GM19467 (cell line): ENCODE measurements at regions not wholly inside any gene's neighbourhood (a gene's known extent, or its start where the extent isn't known, plus 50 kb on each side); places are given as distances from the start of the nearest gene placed in this dataset.
"Not testable (repeated sequence)": the region's sequence is repeated elsewhere in the genome, so short reads cannot be mapped to it uniquely, and the experiment has no call there.

Source experiments
- ATAC-seq: cut with Tn5 transposase; IDR thresholded peaks from one replicate; pipeline ENCODE4 v1.9.1; 2021; ENCODE audit warnings: mild to moderate bottlenecking, moderate library complexity; ENCODE audit not compliant: unreplicated experiment

- no peak for ATAC-seq
Observed at GRCh38 chr4:138413273-138413672, 171.1 kb upstream of the SLC7A11 start.

DNA sequence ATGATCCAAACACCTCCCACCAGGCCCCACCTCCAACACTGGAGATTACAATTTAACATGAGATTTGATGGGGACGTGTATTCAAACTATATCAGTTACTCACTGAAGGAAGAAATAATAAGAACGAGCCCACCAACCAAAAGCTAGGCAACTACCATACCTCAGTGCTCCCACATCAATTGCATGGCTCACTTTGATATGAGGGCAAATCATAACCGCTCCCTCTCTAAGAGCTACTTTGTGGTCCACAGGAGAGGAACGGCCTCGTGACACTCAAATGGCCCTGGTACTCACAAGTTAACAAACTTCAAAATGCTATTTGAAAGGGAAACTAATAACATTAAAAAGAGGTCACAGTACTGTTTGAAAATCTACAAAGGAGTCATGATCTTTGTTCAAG lies 170.7 kb upstream of the SLC7A11 start:
- no peak for ATAC-seq

DNA sequence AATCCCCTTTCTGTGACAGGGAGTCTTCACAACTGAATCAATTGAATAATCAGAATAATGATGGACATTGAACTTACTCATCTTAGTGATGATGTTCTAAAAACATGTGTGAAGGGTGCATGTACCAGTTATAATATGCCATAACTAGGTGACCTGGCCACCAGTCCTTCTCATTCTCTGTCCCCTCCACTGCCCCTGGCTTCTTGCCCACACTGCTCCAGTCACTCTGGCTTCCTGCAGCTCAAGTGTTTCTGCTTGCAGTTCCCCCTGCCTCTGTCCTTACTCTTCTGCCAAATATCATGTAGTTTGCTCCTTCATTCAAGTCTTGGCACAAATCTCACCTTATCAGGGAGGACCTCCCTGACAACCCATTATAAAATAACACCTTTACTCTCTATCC lies 168.1 kb upstream of the SLC7A11 start:
- ATAC-seq = no peak

DNA sequence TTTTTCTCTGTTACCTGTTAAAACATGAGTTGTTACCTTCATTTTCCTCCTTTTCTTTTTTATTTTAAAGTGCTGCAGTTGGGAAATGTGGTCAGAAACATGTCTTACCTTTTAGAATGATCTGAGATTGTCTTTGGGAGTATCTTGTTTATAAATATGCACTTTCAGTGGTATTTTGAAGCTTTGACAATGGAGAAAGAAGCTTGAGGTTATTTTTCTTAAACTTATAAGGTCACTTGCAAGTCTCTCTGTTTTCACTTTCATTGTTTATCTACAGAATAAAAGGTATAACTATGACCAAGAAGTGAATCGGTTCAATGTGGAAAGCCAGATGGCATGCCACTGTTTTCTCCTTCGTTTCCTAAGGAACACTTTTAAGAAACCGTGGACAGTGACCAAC lies 167.5 kb upstream of the SLC7A11 start:
- no peak for ATAC-seq

DNA sequence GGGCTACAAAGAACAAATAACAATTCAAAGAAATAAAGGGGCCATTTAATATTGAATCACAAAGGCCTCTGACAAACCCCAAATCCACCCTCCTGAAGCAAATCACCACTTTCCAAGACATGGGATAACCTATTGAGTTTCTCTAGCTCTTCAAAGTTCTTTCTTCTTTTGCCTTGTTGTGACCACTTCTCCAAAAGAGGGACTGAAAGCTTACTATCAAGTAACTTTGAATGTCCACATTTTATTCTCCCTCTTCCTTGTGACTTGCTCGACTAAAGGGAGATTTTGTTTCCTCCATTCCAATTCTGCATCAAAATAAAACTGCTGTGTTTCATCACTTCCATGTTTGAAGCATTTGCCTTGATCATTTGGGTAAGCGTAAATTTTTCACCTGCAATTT lies 166.6 kb upstream of the SLC7A11 start:
- no peak for ATAC-seq

DNA sequence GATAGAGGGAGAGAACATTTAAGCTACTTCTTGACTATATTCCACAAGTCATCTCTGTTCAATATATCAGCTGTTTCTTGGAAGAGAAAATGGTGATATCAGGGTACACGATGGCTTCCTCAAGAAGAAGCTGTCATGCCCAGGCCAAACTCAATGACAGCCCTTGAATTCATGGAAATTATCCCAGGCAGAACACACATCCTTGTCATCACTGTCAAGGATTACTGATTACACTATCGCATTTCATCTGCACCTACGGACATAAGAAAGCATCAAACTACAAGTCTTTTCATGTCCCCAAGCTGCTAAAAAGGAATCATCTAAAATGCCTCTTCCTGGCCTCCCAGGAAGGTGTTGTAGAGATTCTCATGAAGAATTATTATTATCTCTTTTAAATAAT lies 165.2 kb upstream of the SLC7A11 start:
- ATAC-seq = no peak

- ATAC-seq = no peak
Observed at GRCh38 chr4:138406876-138407275, 164.7 kb upstream of the SLC7A11 start.

GRCh38 chr4:138405934-138406567 lies 163.9 kb upstream of the SLC7A11 start:
- ATAC-seq = peak; percentile 71

- peak; percentile 60 for ATAC-seq
Observed at GRCh38 chr4:138405466-138405891, 163.3 kb upstream of the SLC7A11 start.

DNA sequence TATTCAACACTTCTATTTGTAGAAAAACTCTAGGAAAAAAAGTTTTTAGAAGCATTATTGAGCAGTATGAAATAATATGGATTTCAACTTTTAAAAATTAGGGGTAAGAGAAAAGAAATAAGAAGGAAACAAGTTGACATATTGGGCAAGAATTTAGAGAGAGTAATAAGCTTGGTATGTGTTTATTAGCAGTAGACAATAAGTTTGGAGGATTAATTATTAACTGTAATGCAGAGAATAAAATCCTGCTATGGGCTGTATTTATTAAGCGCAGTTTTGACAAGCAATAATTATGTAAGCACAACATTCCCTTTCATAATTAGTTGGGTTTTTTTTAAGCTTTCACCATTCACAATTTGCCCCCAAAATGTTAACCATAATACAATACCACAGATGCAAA lies 162.7 kb upstream of the SLC7A11 start:
- no peak for ATAC-seq

- ATAC-seq = no peak
Observed at GRCh38 chr4:138404251-138404650, 162.1 kb upstream of the SLC7A11 start.

DNA sequence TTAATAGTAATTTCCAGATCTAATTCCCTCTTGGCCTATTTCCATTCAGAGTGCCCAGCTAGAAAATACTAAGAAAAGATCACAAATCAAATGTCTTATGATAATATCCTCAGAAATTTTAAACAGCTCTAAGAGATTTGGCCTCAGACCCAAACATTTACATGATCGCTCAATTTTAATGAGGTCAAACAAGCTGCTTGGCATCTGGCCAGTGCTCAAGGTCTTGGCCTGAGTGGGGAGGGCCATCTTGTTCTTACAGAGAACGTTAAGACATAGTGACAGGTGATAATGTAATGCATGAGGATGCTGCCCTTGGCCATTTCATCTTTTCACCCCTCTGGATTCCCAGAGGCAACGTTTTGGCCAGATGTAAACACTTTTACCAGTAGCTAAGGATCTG lies 159.2 kb upstream of the SLC7A11 start:
- no peak for ATAC-seq

DNA sequence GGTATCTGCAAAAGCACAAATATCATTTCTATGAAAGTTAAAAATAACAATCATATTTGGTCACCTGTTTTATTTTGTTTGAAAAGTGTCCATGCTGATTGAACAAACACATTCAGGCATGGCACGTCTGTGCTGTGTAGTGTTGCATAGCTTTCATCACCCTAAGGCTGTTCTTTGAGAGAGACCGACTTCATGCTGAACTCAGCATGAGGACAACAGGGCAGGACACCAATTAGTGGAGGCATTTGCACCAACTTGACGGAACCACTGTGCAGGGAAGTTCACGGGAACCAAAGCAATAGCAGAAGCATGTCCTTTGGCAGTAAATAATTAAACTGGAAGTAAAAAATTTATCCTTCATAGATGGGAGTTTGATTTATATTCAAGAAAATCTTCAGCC lies 158.4 kb upstream of the SLC7A11 start:
- ATAC-seq = no peak

- ATAC-seq = no peak
Observed at GRCh38 chr4:138400066-138400465, 157.9 kb upstream of the SLC7A11 start.

GRCh38 chr4:138399081-138399480 lies 156.9 kb upstream of the SLC7A11 start:
- ATAC-seq = no peak

DNA sequence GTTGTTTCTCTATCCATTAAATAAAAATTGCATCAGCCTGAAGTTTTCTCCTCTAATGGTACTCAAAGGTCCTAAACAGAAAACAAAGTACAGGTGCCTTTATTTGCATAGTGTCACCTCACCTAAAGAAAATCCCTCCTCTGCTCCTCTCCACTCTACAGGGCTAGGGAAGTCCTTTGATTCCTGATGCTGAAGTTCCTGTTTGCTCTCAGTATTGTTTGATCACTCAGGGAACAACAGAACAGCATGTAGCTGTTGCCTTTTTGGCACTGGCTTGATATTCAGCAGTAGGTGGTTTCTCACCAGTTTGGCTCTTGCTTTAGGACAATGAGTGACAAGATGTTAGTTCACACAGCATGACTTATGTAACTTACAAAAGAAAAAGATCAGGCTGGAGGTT lies 156.2 kb upstream of the SLC7A11 start:
- no peak for ATAC-seq

DNA sequence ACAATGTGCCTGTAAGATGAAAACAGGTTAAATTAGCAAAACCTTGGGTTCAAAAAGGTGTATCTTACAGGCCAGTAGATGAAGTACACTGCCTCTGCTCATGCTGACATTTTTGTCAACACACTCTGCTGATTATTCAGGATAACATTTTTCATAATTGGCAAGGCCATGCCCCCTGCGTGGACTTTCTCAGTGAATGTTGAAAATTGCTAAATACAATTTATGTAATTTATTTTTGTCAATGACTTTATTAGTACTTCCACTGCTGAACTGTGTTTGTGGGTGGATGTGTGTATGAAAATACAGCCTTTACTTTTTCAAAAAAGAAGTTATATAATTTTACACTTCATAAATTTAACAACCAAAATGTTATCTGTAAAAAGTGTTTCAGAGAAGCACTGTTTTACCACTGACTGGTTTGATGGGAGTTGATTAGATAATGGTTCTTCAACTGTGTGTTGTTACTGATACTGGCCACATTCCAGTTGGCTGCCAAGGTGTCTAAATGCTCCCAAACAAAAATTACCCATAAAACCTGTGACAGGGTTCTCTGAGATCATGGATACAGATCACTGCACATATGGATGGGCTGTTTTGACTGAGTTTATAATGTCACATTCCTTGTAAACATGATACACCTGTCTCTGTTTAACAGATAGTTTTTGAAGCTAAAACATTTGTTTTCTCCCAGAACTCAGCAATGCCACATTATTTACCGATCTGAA lies 151.9 kb upstream of the SLC7A11 start:
- ATAC-seq = no peak

DNA sequence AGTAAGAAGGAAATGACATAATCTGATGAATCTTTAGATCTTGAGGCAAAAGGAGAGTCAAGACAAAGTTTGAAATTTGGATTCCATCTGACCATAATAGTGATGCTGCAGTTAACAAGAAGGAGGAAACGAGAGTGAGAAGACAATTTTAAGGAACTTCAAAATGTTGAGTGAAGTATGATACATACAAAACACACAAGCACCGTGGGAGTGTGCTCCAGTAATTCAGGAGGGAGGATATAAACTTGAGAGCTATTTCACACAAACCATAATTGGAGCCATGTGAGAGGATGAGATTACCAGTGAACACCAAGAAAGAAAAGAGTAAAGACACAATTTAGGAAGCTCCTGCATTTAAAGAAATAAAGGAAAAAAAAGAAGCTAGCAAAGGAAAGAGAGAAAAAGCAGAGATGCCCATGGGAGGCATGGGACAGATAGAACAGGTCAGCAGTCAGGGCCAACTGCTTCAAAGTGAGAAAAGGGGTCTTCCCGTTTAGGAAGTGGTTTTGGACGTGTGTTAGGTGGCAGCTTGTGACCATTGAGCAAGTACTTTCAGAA lies 150.7 kb upstream of the SLC7A11 start:
- no peak for ATAC-seq

DNA sequence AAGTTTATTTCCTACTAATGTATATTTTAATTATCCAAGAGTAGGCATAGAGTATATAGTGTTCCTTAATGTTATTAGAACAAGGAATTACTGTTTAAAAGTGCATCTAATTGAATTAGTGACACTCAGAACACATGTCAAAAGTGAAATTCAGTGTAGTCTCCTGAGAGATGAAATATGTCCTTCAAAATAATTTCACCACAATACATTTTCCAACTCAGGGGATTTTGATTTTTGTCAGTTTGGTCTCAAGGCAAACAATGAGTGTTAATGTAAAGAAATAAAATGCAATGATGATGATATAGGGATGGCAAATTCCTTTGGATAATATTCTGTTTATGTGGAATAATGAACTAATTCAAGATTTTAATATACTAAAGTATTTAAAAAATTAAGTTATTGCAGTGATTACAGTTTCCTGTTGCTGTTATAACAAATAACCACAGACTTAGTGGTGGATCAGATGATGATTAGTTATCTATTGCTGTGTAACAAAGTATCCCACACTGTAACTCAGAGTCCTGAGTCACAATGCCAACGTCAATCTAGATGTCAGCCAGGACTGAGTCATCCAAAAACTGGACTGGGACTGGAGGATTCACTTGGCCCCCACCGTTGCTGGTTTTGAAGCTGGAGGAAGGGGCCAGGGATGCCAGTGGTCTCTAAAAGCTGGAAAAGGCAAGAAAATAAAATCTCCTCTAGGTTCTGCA lies 148.0 kb upstream of the SLC7A11 start:
- ATAC-seq = no peak

DNA sequence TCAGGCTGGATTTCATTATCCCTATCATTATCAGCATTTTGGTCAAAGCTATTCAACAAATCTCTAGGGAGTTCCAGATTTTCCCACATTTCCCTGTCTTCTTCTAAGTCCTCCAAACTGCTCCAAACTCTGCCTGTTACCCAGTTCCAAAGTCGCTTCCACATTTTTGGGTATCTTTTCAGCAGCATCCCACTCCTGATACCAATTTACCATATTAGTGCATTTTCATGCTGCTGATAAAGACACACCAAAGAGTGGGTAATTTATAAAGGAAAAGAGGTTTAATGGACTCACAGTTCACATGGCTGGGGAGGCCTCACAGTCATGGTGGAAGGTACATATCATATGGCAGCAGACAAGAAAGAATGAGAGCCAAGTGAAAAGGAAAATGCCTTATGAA lies 132.8 kb upstream of the SLC7A11 start:
- ATAC-seq = no peak

DNA sequence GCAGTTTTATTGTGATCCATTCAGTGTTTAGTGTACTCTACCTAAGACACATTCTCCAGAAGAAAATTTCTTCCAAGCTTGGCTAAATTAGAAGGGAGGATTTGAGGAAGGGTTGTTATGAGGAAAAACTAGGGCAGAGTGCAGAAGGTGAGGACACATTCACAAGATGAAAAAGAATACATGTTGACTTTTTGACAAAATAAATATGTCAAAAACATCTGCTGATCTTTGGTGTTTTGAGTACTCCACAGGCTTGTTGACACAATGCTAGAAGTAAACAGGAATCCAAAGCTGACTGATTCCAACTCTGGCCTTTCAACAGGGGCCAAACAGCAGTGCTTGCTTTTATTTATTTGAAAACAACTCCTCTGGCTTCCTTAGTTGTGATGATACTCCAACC lies 125.8 kb upstream of the SLC7A11 start:
- ATAC-seq = no peak

GRCh38 chr4:138352446-138352845 lies 110.3 kb upstream of the SLC7A11 start:
- not testable (repeated sequence) for ATAC-seq
